Esophagus squamous epithelium (tissue), 4 donors: ENCODE measurements at regions not wholly inside any gene's neighbourhood (a gene's known extent, or its start where the extent isn't known, plus 50 kb on each side); places are given as distances from the start of the nearest gene placed in this dataset.

Source experiments
- POLR2A ChIP-seq, 4 donors: fragments of 450-650 bp; IDR thresholded peaks; one replicate each; pipeline ENCODE4 v1.6.1; 2017; ENCODE audit warnings: antibody characterized with exemption in 4 of 4, mild to moderate bottlenecking in 4 of 4, moderate library complexity in 3 of 4
- TF ChIP-seq, protein P1 (sequence below), 6 experiments: fragments of 450-650 bp in 4 of 6; fragments of 200-600 bp in 2 of 6; sonication (generic) in 2 of 6; IDR thresholded peaks; one replicate each; pipeline ENCODE4 v1.5.1; 2016 to 2019; ENCODE audit warnings: antibody characterized with exemption in 6 of 6, mild to moderate bottlenecking in 4 of 6, moderate library complexity in 4 of 6

DNA sequence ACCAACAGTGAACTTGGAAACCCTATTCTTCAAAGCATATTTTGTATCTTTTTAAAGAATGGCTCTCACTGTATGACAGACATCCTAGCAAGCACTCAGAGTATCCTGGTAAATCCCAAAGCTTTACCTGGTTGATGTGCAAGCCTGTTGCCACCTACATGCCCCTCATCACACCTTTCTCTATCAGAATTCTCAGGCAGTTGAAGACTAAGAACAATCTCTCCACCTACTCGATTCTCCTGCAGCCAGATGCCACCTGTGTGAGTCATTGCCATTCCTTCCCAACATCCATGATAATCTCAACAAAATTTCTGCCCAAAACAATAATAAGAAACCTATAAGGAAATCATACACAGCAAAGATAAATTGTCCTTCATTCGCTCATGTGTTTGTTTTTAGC lies 659.8 kb downstream of the BCL11A start:
- TF ChIP-seq, protein P1, sequence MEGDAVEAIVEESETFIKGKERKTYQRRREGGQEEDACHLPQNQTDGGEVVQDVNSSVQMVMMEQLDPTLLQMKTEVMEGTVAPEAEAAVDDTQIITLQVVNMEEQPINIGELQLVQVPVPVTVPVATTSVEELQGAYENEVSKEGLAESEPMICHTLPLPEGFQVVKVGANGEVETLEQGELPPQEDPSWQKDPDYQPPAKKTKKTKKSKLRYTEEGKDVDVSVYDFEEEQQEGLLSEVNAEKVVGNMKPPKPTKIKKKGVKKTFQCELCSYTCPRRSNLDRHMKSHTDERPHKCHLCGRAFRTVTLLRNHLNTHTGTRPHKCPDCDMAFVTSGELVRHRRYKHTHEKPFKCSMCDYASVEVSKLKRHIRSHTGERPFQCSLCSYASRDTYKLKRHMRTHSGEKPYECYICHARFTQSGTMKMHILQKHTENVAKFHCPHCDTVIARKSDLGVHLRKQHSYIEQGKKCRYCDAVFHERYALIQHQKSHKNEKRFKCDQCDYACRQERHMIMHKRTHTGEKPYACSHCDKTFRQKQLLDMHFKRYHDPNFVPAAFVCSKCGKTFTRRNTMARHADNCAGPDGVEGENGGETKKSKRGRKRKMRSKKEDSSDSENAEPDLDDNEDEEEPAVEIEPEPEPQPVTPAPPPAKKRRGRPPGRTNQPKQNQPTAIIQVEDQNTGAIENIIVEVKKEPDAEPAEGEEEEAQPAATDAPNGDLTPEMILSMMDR (IDR thresholded peaks at IDR 0.05), result no peak
- no peak for TF ChIP-seq POLR2A (IDR thresholded peaks at IDR 0.05)
